IMR-90 (cell line): ENCODE measurements at regions not wholly inside any gene's neighbourhood (a gene's known extent, or its start where the extent isn't known, plus 50 kb on each side); places are given as distances from the start of the nearest gene placed in this dataset.

Source experiments
- ATAC-seq: fragments of 200-7000 bp; cut with Tn5 transposase; 2 replicates; pipeline ENCODE4 v1.9.1; 2020; ENCODE audit warnings: low read depth, mild to moderate bottlenecking, moderate library complexity
- BruUV-seq: library from RNA; stranded (reverse); fragments of 400-500 nt; replicated peaks from 2 replicates; lab custom pipeline; 2021; lab: Mats Ljungman, UMichigan
- CTCF ChIA-PET: fragments of 300-600 bp; formaldehyde crosslinking; extraction: SDS; loops from one replicate; lab custom pipeline; 2021; ENCODE audit warnings: antibody characterized with exemption; lab: Yijun Ruan, JAX
- POLR2A ChIA-PET: fragments of 300-600 bp; sonication (Branson Sonifier 250); formaldehyde crosslinking; loops from one replicate; lab custom pipeline; 2022; ENCODE audit warnings: antibody characterized with exemption; ENCODE audit not compliant: unreplicated experiment; lab: Charles Lee
- DNase-seq: peaks from one replicate; pipeline ENCODE4 v3.0.0; 2013
- H2AFZ ChIP-seq: replicated peaks from 2 replicates; pipeline ENCODE3; 2013; ENCODE audit warnings: low read length, mild to moderate bottlenecking; ENCODE audit not compliant: poor library complexity
- H2AK5ac ChIP-seq: 2 replicates; pipeline ENCODE4 v1.6.1; 2013; ENCODE audit warnings: low read depth, low read length, inconsistent platforms
- H2AK9ac ChIP-seq: replicated peaks from 2 replicates; pipeline ENCODE3; 2013; ENCODE audit warnings: mild to moderate bottlenecking, low read depth, low read length, moderate library complexity; ENCODE audit not compliant: poor library complexity
- H2BK120ac ChIP-seq: 2 replicates; pipeline ENCODE4 v1.6.1; 2013; ENCODE audit warnings: low read depth, low read length, inconsistent platforms
- H2BK15ac ChIP-seq: 3 replicates; pipeline ENCODE4 v1.6.1; 2013; ENCODE audit warnings: low read depth, low read length, inconsistent platforms
- H2BK20ac ChIP-seq: 2 replicates; pipeline ENCODE4 v1.6.1; 2013; ENCODE audit warnings: low read depth, mild to moderate bottlenecking, inconsistent platforms, low read length, moderate library complexity
- H2BK5ac ChIP-seq: 2 replicates; pipeline ENCODE4 v1.6.1; 2013; ENCODE audit warnings: mild to moderate bottlenecking, low read depth, low read length, inconsistent platforms; ENCODE audit not compliant: poor library complexity, severe bottlenecking
- H3K14ac ChIP-seq: replicated peaks from 2 replicates; pipeline ENCODE4 v1.6.1; 2013; ENCODE audit warnings: low read depth, low read length, inconsistent platforms
- H3K18ac ChIP-seq: 2 replicates; pipeline ENCODE4 v1.6.1; 2013; ENCODE audit warnings: low read depth, low read length, control low read depth
- H3K23ac ChIP-seq: 2 replicates; pipeline ENCODE4 v1.6.1; 2013; ENCODE audit warnings: low read depth, low read length, inconsistent platforms
- H3K27ac ChIP-seq: 2 replicates; pipeline ENCODE4 v1.5.1; 2013; ENCODE audit warnings: mild to moderate bottlenecking, control low read depth, low read length; ENCODE audit not compliant: insufficient read depth
- H3K27me3 ChIP-seq: 2 replicates; pipeline ENCODE4 v1.6.1; 2013; ENCODE audit warnings: low read length; ENCODE audit not compliant: control insufficient read depth, insufficient read depth
- H3K36me3 ChIP-seq: 2 replicates; pipeline ENCODE4 v1.6.1; 2013; ENCODE audit warnings: low read length, mixed read lengths; ENCODE audit not compliant: control insufficient read depth, insufficient read depth
- H3K4ac ChIP-seq: 2 replicates; pipeline ENCODE4 v1.6.1; 2013; ENCODE audit warnings: low read depth, low read length, inconsistent platforms
- H3K4me1 ChIP-seq: 2 replicates; pipeline ENCODE4 v1.6.1; 2013; ENCODE audit warnings: low read length, mixed read lengths; ENCODE audit not compliant: control insufficient read depth, insufficient read depth
- H3K4me2 ChIP-seq: 2 replicates; pipeline ENCODE4 v1.6.1; 2013; ENCODE audit warnings: low read depth, mild to moderate bottlenecking, control low read depth, low read length, moderate library complexity
- H3K4me3 ChIP-seq: 2 replicates; pipeline ENCODE4 v1.5.1; 2013; ENCODE audit warnings: low read depth, mild to moderate bottlenecking, control low read depth, low read length, moderate library complexity; ENCODE audit not compliant: insufficient read depth
- H3K56ac ChIP-seq: 2 replicates; pipeline ENCODE4 v1.6.1; 2013; ENCODE audit warnings: low read length, inconsistent platforms; ENCODE audit not compliant: insufficient read depth; ENCODE audit errors: extremely low read depth
- H3K79me1 ChIP-seq, 2 experiments: 2 replicates each; pipeline ENCODE4 v1.6.1; 2013; ENCODE audit warnings: low read length in 2 of 2, inconsistent platforms in 1 of 2, low read depth in 1 of 2
- H3K9ac ChIP-seq: 2 replicates; pipeline ENCODE4 v1.6.1; 2013; ENCODE audit warnings: low read depth, low read length, control low read depth
- H3K9me1 ChIP-seq: 2 replicates; pipeline ENCODE4 v1.6.1; 2013; ENCODE audit warnings: low read length, inconsistent platforms; ENCODE audit not compliant: insufficient read depth
- H3K9me3 ChIP-seq: 2 replicates; pipeline ENCODE4 v1.6.1; 2013; ENCODE audit warnings: low read length; ENCODE audit not compliant: control insufficient read depth, insufficient read depth
- H4K20me1 ChIP-seq: 2 replicates; pipeline ENCODE4 v1.6.1; 2013; ENCODE audit warnings: low read length, inconsistent platforms; ENCODE audit not compliant: insufficient read depth
- H4K5ac ChIP-seq: 2 replicates; pipeline ENCODE4 v1.6.1; 2013; ENCODE audit warnings: mild to moderate bottlenecking, low read depth, low read length, control low read depth
- H4K8ac ChIP-seq, 2 experiments: 2 replicates each; pipeline ENCODE4 v1.6.1; 2013; ENCODE audit warnings: low read depth in 2 of 2, low read length in 2 of 2, control low read depth in 1 of 2, inconsistent platforms in 1 of 2
- H4K91ac ChIP-seq: 2 replicates; pipeline ENCODE4 v1.6.1; 2013; ENCODE audit warnings: low read depth, low read length, inconsistent platforms; ENCODE audit not compliant: insufficient read depth
- CEBPB ChIP-seq: IDR thresholded peaks from 2 replicates; pipeline ENCODE4 v1.6.1; 2012; ENCODE audit warnings: low read depth, low read length, improper control_type of control experiment
- CHD1 ChIP-seq: IDR thresholded peaks from 2 replicates; pipeline ENCODE4 v1.6.1; 2012; ENCODE audit warnings: low read depth, low read length, improper control_type of control experiment
- FOS ChIP-seq: fragments of 150-350 bp; IDR thresholded peaks from 2 replicates; pipeline ENCODE4 v1.6.1; 2016; ENCODE audit warnings: low read depth, low read length
- MAZ ChIP-seq: IDR thresholded peaks from 2 replicates; pipeline ENCODE4 v1.6.1; 2012; ENCODE audit warnings: low read depth, mild to moderate bottlenecking, low read length, improper control_type of control experiment, moderate library complexity, borderline replicate concordance
- MXI1 ChIP-seq: IDR thresholded peaks from 2 replicates; pipeline ENCODE4 v1.6.1; 2012; ENCODE audit warnings: low read depth, mild to moderate bottlenecking, low read length, moderate library complexity, borderline replicate concordance
- NFE2L2 ChIP-seq: fragments of 150-350 bp; IDR thresholded peaks from 2 replicates; pipeline ENCODE4 v1.6.1; 2016; ENCODE audit warnings: low read depth, mild to moderate bottlenecking, low read length
- POLR2A ChIP-seq: IDR thresholded peaks from 2 replicates; pipeline ENCODE4 v1.6.1; 2012; ENCODE audit warnings: mild to moderate bottlenecking, low read depth, low read length
- RAD21 ChIP-seq: IDR thresholded peaks from 2 replicates; pipeline ENCODE4 v1.6.1; 2012; ENCODE audit warnings: low read length, improper control_type of control experiment
- RCOR1 ChIP-seq: IDR thresholded peaks from 2 replicates; pipeline ENCODE4 v1.6.1; 2012; ENCODE audit warnings: mild to moderate bottlenecking, low read length, improper control_type of control experiment; ENCODE audit not compliant: insufficient replicate concordance
- RFX5 ChIP-seq: IDR thresholded peaks from 2 replicates; pipeline ENCODE4 v1.8.0; 2012; ENCODE audit warnings: low read depth, mild to moderate bottlenecking, low read length, moderate library complexity
- SMC3 ChIP-seq: fragments of 150-350 bp; IDR thresholded peaks from 2 replicates; pipeline ENCODE4 v1.6.1; 2016; ENCODE audit warnings: low read depth, mild to moderate bottlenecking, antibody characterized with exemption, low read length, moderate library complexity
- WGBS, 2 experiments: methylation state at CpG; one replicate each; pipeline versions ENCODE4 v1.1.5 to v1.1.7; 2013; ENCODE audit warnings: missing lambda C conversion rate in 2 of 2; ENCODE audit not compliant: insufficient read length in 1 of 2; ENCODE audit errors: extremely low coverage in 2 of 2; 5-methylcytosine and 5-hydroxymethylcytosine counted together
- dilution Hi-C: fragments of 300-500 bp; cut with HindIII; formaldehyde crosslinking; loops from one replicate; pipeline ENCODE4 v1.14.3; 2018; ENCODE audit warnings: low sequenced_read_pairs; ENCODE audit not compliant: unreplicated experiment
- in situ Hi-C: fragments of 300-500 bp; cut with MboI; formaldehyde crosslinking; loops from 3 replicates; pipeline ENCODE4 v1.14.3; 2019; ENCODE audit warnings: low sequenced_read_pairs, inconsistent platforms, mixed read lengths
- intact Hi-C: fragments of 100-400 bp; cut with micrococcal nuclease; formaldehyde crosslinking; loops from 2 replicates; pipeline ENCODE4 v1.10.0; 2022
- TF ChIP-seq, protein P1 (sequence below): fragments of 150-350 bp; IDR thresholded peaks from 2 replicates; pipeline ENCODE4 v1.6.1; 2017; ENCODE audit warnings: mild to moderate bottlenecking, antibody characterized with exemption, low read length, low read depth
- TF ChIP-seq, protein P2 (sequence below): conservative IDR thresholded peaks from 2 replicates; pipeline ENCODE4 v1.5.1; 2012; ENCODE audit warnings: mild to moderate bottlenecking, low read depth, low read length, improper control_type of control experiment
- TF ChIP-seq, protein P3 (sequence below): fragments of 150-350 bp; IDR thresholded peaks from 2 replicates; pipeline ENCODE4 v1.6.1; 2016; ENCODE audit warnings: low read depth, mild to moderate bottlenecking, low read length, moderate library complexity, borderline replicate concordance

DNA sequence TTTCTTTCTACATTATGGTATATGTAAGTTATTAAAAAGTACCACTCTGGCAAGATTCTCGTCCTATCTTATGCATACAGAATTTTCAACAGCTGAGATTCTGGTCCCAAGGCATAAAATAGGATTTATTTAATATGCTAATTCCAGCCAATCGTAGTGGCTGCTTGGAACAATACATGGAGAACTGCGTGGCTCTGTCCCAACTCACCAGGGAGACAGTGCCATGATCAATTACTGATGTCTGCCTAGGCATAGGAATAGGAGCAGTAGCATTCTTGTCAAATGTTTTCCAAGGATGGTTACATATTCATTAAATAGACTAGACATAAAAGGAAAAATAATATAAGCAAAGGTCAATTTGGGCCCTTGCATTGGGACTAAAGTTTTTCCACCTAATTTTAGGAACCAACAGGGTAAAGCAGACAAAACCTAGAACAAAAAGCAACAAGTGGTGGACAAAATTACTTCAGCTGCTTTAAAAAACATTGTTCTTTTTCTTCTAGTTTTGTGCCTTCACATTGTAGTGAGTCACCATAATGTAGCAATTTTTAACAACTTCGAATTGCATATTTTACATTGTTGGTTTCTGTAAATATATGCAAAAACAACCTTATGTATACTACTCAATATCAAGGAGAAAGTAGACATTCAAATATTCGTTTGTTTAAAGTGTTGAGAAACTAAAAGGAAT lies 232.8 kb upstream of the ATP5MC3 start:
- DNase-seq (no peak), ATAC-seq (peak; percentile 24; the same call in 1 of the 2 replicates)
- no peak overlapping the region for H2BK15ac ChIP-seq
- in situ Hi-C loops (no loop called here), intact Hi-C loops (loop anchor here (2.0 kb wide), 2 partner anchors 674 to 682 kb away; no protein-coding TSS in a partner anchor), dilution Hi-C loops (no loop called here)
- H3K9ac ChIP-seq: no peak overlapping the region
- H3K4me3 ChIP-seq: no peak overlapping the region
- H3K18ac ChIP-seq: no peak overlapping the region
- no peaks in the 10 kb centered on the region for H3K9me1 ChIP-seq
- ChIA-PET POLR2A (no interaction called here), CTCF (interaction anchor here (1.4 kb wide), 1 partner anchor 683 kb away, joined by 3 read pairs; no protein-coding TSS in a partner anchor)
- H4K8ac ChIP-seq: no peak overlapping the region
- H4K20me1 ChIP-seq: no peaks in the 10 kb centered on the region
- H4K91ac ChIP-seq: no peak overlapping the region
- H3K79me1 ChIP-seq: no peaks in the 10 kb centered on the region
- H2BK20ac ChIP-seq: no peak overlapping the region
- no peaks in the 10 kb centered on the region for H3K9me3 ChIP-seq
- no peak overlapping the region for H2AK5ac ChIP-seq
- no peak overlapping the region for H4K5ac ChIP-seq
- no peak overlapping the region for H3K14ac ChIP-seq
- H3K4ac ChIP-seq: no peak overlapping the region
- H2AFZ ChIP-seq: no peak overlapping the region
- no peak overlapping the region for H3K56ac ChIP-seq
- H2AK9ac ChIP-seq: no peak overlapping the region
- H2BK120ac ChIP-seq: no peak overlapping the region
- no peaks in the 10 kb centered on the region for H3K4me1 ChIP-seq
- H3K36me3 ChIP-seq: no peaks in the 10 kb centered on the region
- no peak overlapping the region for H3K4me2 ChIP-seq
- WGBS, 2 experiments: no CpG with 5 or more reads among the region's 5 CpGs
- TF ChIP-seq MAZ (no peak), CHD1 (no peak), NFE2L2 (no peak), CEBPB (no peak), FOS (no peak), RAD21 (no peak), SMC3 (no peak), POLR2A (no peak), MXI1 (no peak), RCOR1 (no peak), RFX5 (no peak)
- TF ChIP-seq, protein P1, sequence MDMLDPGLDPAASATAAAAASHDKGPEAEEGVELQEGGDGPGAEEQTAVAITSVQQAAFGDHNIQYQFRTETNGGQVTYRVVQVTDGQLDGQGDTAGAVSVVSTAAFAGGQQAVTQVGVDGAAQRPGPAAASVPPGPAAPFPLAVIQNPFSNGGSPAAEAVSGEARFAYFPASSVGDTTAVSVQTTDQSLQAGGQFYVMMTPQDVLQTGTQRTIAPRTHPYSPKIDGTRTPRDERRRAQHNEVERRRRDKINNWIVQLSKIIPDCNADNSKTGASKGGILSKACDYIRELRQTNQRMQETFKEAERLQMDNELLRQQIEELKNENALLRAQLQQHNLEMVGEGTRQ: no peak
- TF ChIP-seq, protein P2, sequence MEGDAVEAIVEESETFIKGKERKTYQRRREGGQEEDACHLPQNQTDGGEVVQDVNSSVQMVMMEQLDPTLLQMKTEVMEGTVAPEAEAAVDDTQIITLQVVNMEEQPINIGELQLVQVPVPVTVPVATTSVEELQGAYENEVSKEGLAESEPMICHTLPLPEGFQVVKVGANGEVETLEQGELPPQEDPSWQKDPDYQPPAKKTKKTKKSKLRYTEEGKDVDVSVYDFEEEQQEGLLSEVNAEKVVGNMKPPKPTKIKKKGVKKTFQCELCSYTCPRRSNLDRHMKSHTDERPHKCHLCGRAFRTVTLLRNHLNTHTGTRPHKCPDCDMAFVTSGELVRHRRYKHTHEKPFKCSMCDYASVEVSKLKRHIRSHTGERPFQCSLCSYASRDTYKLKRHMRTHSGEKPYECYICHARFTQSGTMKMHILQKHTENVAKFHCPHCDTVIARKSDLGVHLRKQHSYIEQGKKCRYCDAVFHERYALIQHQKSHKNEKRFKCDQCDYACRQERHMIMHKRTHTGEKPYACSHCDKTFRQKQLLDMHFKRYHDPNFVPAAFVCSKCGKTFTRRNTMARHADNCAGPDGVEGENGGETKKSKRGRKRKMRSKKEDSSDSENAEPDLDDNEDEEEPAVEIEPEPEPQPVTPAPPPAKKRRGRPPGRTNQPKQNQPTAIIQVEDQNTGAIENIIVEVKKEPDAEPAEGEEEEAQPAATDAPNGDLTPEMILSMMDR: no peak
- TF ChIP-seq, protein P3, sequence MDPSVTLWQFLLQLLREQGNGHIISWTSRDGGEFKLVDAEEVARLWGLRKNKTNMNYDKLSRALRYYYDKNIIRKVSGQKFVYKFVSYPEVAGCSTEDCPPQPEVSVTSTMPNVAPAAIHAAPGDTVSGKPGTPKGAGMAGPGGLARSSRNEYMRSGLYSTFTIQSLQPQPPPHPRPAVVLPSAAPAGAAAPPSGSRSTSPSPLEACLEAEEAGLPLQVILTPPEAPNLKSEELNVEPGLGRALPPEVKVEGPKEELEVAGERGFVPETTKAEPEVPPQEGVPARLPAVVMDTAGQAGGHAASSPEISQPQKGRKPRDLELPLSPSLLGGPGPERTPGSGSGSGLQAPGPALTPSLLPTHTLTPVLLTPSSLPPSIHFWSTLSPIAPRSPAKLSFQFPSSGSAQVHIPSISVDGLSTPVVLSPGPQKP: no peak
- H3K27me3 ChIP-seq: no peaks in the 10 kb centered on the region
- no peak overlapping the region for H3K23ac ChIP-seq
- no peak overlapping the region for H2BK5ac ChIP-seq
- no peak overlapping the region for H3K27ac ChIP-seq
- no TSS peak for BruUV-seq
